HepG2 (cell line): ENCODE measurements at regions not wholly inside any gene's neighbourhood (a gene's known extent, or its start where the extent isn't known, plus 50 kb on each side); places are given as distances from the start of the nearest gene placed in this dataset.

ENCODE experiments used
- ATAC-seq: fragments of 200-7000 bp; cut with Tn5 transposase; 3 replicates; pipeline ENCODE4 v1.9.1; 2020; ENCODE audit warnings: mild to moderate bottlenecking, moderate library complexity
- BruUV-seq: library from RNA; stranded (reverse); fragments of 400-500 nt; replicated peaks from 2 replicates; lab custom pipeline; 2021; lab: Mats Ljungman, UMichigan
- CTCF ChIA-PET: fragments of 300-600 bp; formaldehyde crosslinking; extraction: SDS; loops from one replicate; lab custom pipeline; 2021; ENCODE audit warnings: low total read pairs, inconsistent platforms, low intra/inter-chr PET ratio; lab: Yijun Ruan, JAX
- POLR2A ChIA-PET: fragments of 350-600 bp; sonication (Branson Sonifier 250); formaldehyde crosslinking; loops from one replicate; lab custom pipeline; 2020; ENCODE audit warnings: antibody characterized with exemption, inconsistent platforms; lab: Yijun Ruan, JAX
- DNase-seq: peaks from one replicate; pipeline ENCODE4 v3.0.0-alpha.2; 2015; ENCODE audit warnings: low spot score
- FAIRE-seq: peaks from 3 replicates; lab custom pipeline; 2011; peaks lifted over from hg19 to GRCh38; lab: Jason Lieb, UNC
- H2AFZ ChIP-seq: one replicate; pipeline ENCODE4 v1.6.1; 2011; ENCODE audit warnings: low read length, inconsistent platforms
- H3K27ac ChIP-seq: fragments of 300-600 bp; 3 replicates; pipeline ENCODE4 v1.8.0; 2011; ENCODE audit warnings: mixed run types, mild to moderate bottlenecking, mixed read lengths, low read length, inconsistent platforms; ENCODE audit not compliant: insufficient read depth; ENCODE audit errors: extremely low read length
- H3K27me3 ChIP-seq, 2 experiments: fragments of 200-600 bp in 1 of 2; 2 replicates in 1 of 2; 3 replicates in 1 of 2; pipeline versions ENCODE4 v1.6.0 to v1.8.0; 2011; ENCODE audit warnings: low read length in 2 of 2, mild to moderate bottlenecking in 2 of 2, moderate library complexity in 2 of 2, inconsistent platforms in 1 of 2; ENCODE audit not compliant: insufficient read depth in 2 of 2, control insufficient read depth in 1 of 2
- H3K36me3 ChIP-seq, 2 experiments: fragments of 200-600 bp in 1 of 2; replicated peaks in 1 of 2; 2 replicates in 1 of 2; 3 replicates in 1 of 2; pipeline versions ENCODE4 v1.5.1 to v1.8.0; 2011; ENCODE audit warnings: low read length in 2 of 2, inconsistent platforms in 1 of 2; ENCODE audit not compliant: insufficient read depth in 2 of 2, control insufficient read depth in 1 of 2
- H3K4me1 ChIP-seq: 2 replicates; pipeline ENCODE4 v1.5.1; 2012; ENCODE audit warnings: low read length, inconsistent platforms; ENCODE audit not compliant: insufficient read depth
- H3K4me2 ChIP-seq: 2 replicates; pipeline ENCODE4 v1.6.0; 2011; ENCODE audit warnings: low read depth, low read length, inconsistent platforms
- H3K4me3 ChIP-seq, 3 experiments: fragments of 200-600 bp in 1 of 3; sonication (generic), shearing (Covaris generic) in 1 of 3; replicated peaks in 1 of 3; 2 replicates each; pipeline ENCODE4 v1.5.1; 2011 to 2016; ENCODE audit warnings: low read length in 3 of 3, inconsistent platforms in 2 of 3, low read depth in 2 of 3, mild to moderate bottlenecking in 2 of 3, control low read depth in 1 of 3, mixed read lengths in 1 of 3; ENCODE audit not compliant: insufficient read depth in 1 of 3
- H3K79me2 ChIP-seq: one replicate; pipeline ENCODE4 v1.6.1; 2011; ENCODE audit warnings: low read length, inconsistent platforms; ENCODE audit not compliant: insufficient read depth
- H3K9ac ChIP-seq: 2 replicates; pipeline ENCODE4 v1.6.0; 2011; ENCODE audit warnings: mild to moderate bottlenecking, low read depth, low read length, inconsistent platforms; ENCODE audit not compliant: insufficient read depth
- H3K9me3 ChIP-seq: 2 replicates; pipeline ENCODE4 v1.5.1; 2012; ENCODE audit warnings: mild to moderate bottlenecking, low read length
- H4K20me1 ChIP-seq: 2 replicates; pipeline ENCODE4 v1.6.0; 2011; ENCODE audit warnings: inconsistent platforms, mild to moderate bottlenecking, low read length, moderate library complexity; ENCODE audit not compliant: insufficient read depth
- BRCA1 ChIP-seq: sonication (generic); formaldehyde crosslinking; IDR thresholded peaks from 2 replicates; pipeline ENCODE4 v1.4.0; 2020; ENCODE audit warnings: missing genetic modification reagents
- CREM ChIP-seq, 2 experiments: sonication (generic) in 1 of 2; formaldehyde crosslinking in 1 of 2; IDR thresholded peaks; 2 replicates each; pipeline versions ENCODE4 v1.4.0 to v1.6.1; 2016 to 2020; ENCODE audit warnings: antibody characterized with exemption in 1 of 2, mild to moderate bottlenecking in 1 of 2, missing genetic modification reagents in 1 of 2
- IRX3 ChIP-seq: sonication (generic); formaldehyde crosslinking; IDR thresholded peaks from 2 replicates; pipeline ENCODE4 v1.8.1; 2023; ENCODE audit warnings: mild to moderate bottlenecking, low read depth, missing genetic modification reagents, borderline replicate concordance
- ISX ChIP-seq: sonication (generic); formaldehyde crosslinking; conservative IDR thresholded peaks from 2 replicates; pipeline ENCODE4 v1.5.0; 2020; ENCODE audit warnings: missing genetic modification reagents
- JUND ChIP-seq: sonication (generic); formaldehyde crosslinking; IDR thresholded peaks from 2 replicates; pipeline ENCODE4 v1.8.0; 2022; ENCODE audit warnings: mild to moderate bottlenecking, missing genetic modification reagents
- RNF2 ChIP-seq: fragments of 450-650 bp; conservative IDR thresholded peaks from 2 replicates; pipeline ENCODE4 v1.6.1; 2016; ENCODE audit warnings: low read depth
- SATB2 ChIP-seq: sonication (generic); formaldehyde crosslinking; IDR thresholded peaks from 2 replicates; pipeline ENCODE4 v1.5.0; 2020; ENCODE audit warnings: missing genetic modification reagents
- TEAD2 ChIP-seq: sonication (generic); formaldehyde crosslinking; IDR thresholded peaks from 2 replicates; pipeline ENCODE4 v1.9.0; 2021; ENCODE audit warnings: missing genetic modification reagents
- ZNF530 ChIP-seq: sonication (generic); formaldehyde crosslinking; IDR thresholded peaks from 2 replicates; pipeline ENCODE4 v1.5.0; 2020; ENCODE audit warnings: low read depth, mild to moderate bottlenecking, missing genetic modification reagents
- ZNF598 ChIP-seq: sonication (generic); formaldehyde crosslinking; IDR thresholded peaks from 2 replicates; pipeline ENCODE4 v1.5.1; 2020; ENCODE audit warnings: mild to moderate bottlenecking, missing genetic modification reagents, borderline replicate concordance
- ZNF850 ChIP-seq: sonication (generic); formaldehyde crosslinking; conservative IDR thresholded peaks from 2 replicates; pipeline ENCODE4 v1.9.0; 2021; ENCODE audit warnings: mild to moderate bottlenecking, missing genetic modification reagents
- WGBS: methylation state at CpG from one replicate; pipeline ENCODE4 v1.1.6; 2017; ENCODE audit warnings: low lambda C conversion rate; 5-methylcytosine and 5-hydroxymethylcytosine counted together
- in situ Hi-C: cut with HindIII; loops from 2 replicates; pipeline ENCODE4 v1.10.0; 2017; ENCODE audit warnings: low pct_unique_long_range_greater_than_20kb; ENCODE audit not compliant: extremely low pct_ligation_motif_present
- intact Hi-C: fragments of 100-400 bp; cut with micrococcal nuclease; formaldehyde crosslinking; loops from one replicate; pipeline ENCODE4 v1.10.0; 2022; ENCODE audit not compliant: unreplicated experiment
- TF ChIP-seq, protein P1 (sequence below): sonication (generic); formaldehyde crosslinking; IDR thresholded peaks from 2 replicates; pipeline ENCODE4 v1.5.1; 2020; ENCODE audit warnings: missing genetic modification reagents, mild to moderate bottlenecking, borderline replicate concordance
- TF ChIP-seq, protein P2 (sequence below): sonication (generic); formaldehyde crosslinking; IDR thresholded peaks from 2 replicates; pipeline ENCODE4 v1.9.0; 2021; ENCODE audit warnings: missing genetic modification reagents, mild to moderate bottlenecking, borderline replicate concordance

DNA sequence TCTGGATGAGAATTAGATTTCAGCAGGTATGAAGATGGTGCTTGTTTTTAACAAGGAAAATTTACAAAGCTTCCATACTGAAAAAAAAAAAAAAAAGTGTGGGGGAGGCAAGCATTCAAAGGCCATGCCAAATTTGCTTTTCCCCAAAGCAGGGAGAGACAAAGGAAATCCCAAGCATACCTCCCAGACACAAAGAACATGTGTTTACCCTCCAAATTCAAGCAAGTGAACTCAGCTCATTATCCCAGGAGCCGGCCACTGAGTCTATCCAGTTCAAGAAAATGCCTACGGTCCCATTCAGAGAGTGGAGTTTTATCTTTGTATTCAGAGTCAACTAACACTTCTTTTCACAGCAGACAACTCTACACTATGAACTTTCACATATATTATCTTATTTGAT is 102.7 kb upstream of the ID4 start:
- ChIA-PET POLR2A (no interaction called here), CTCF (no interaction called here)
- H4K20me1 ChIP-seq = no peaks in the 10 kb centered on the region
- H3K27ac ChIP-seq = no peak overlapping the region
- no peaks in the 10 kb centered on the region for H3K36me3 ChIP-seq
- no peaks in the 10 kb centered on the region for H3K4me1 ChIP-seq
- no peak for FAIRE-seq
- DNase-seq = no peak
- WGBS = 8% methylated on average over 2 of the region's 2 CpGs
- in situ Hi-C loops = no loop called here
- peaks cover 0 to 13% of the 10 kb centered on the region in 2 experiments; a peak in 2 of 5 replicates for H3K27me3 ChIP-seq
- H3K79me2 ChIP-seq = no peaks in the 10 kb centered on the region
- H3K4me3 ChIP-seq = no peak overlapping the region
- no TSS peak for BruUV-seq
- intact Hi-C loops = no loop called here
- TF ChIP-seq, protein P1, sequence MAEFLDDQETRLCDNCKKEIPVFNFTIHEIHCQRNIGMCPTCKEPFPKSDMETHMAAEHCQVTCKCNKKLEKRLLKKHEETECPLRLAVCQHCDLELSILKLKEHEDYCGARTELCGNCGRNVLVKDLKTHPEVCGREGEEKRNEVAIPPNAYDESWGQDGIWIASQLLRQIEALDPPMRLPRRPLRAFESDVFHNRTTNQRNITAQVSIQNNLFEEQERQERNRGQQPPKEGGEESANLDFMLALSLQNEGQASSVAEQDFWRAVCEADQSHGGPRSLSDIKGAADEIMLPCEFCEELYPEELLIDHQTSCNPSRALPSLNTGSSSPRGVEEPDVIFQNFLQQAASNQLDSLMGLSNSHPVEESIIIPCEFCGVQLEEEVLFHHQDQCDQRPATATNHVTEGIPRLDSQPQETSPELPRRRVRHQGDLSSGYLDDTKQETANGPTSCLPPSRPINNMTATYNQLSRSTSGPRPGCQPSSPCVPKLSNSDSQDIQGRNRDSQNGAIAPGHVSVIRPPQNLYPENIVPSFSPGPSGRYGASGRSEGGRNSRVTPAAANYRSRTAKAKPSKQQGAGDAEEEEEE (CRISPR knock-in tag) = no peak
- TF ChIP-seq ZNF530 (CRISPR knock-in tag) (no peak), JUND (CRISPR knock-in tag) (no peak)
- TF ChIP-seq, protein P2, sequence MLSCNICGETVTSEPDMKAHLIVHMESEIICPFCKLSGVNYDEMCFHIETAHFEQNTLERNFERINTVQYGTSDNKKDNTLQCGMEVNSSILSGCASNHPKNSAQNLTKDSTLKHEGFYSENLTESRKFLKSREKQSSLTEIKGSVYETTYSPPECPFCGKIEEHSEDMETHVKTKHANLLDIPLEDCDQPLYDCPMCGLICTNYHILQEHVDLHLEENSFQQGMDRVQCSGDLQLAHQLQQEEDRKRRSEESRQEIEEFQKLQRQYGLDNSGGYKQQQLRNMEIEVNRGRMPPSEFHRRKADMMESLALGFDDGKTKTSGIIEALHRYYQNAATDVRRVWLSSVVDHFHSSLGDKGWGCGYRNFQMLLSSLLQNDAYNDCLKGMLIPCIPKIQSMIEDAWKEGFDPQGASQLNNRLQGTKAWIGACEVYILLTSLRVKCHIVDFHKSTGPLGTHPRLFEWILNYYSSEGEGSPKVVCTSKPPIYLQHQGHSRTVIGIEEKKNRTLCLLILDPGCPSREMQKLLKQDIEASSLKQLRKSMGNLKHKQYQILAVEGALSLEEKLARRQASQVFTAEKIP (CRISPR knock-in tag) = no peak
- no peak overlapping the region for H3K9ac ChIP-seq
- no peak for ATAC-seq
- no peak overlapping the region for H2AFZ ChIP-seq
- H3K4me2 ChIP-seq = no peak overlapping the region
- no peaks in the 10 kb centered on the region for H3K9me3 ChIP-seq

DNA sequence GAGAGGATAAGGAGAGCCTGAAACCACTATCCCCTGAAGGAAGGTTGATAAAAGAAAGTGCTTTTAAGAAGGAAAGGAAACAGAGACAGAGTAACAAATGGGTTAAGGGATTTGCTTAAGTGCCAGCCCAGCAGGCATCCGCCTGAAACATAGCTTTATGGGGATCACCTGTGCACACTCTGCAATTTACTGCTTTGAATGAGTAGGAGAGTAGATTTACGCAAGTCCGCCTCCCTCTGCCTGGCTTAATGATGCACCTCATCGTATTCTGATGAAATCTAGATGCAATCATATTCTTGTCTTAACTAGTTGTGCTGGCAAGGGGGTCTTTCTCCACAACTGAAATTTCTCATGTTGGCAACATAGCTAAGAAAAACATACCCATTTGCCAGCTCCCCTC is 101.1 kb upstream of the ID4 start:
- WGBS = 54% methylated on average over 4 of the region's 4 CpGs
- in situ Hi-C loops = no loop called here
- Histone ChIP-seq H3K9me3 (no peaks in the 10 kb centered on the region), H3K4me3 (no peak overlapping the region), H4K20me1 (no peaks in the 10 kb centered on the region), H3K4me2 (no peak overlapping the region), H2AFZ (no peak overlapping the region), H3K27ac (no peak overlapping the region), H3K36me3 (no peaks in the 10 kb centered on the region), H3K9ac (no peak overlapping the region), H3K4me1 (no peaks in the 10 kb centered on the region), H3K27me3 (peaks cover 0 to 13% of the 10 kb centered on the region in 2 experiments; a peak in 2 of 5 replicates), H3K79me2 (no peaks in the 10 kb centered on the region)
- TF ChIP-seq ZNF850 (no peak), RNF2 (no peak), SATB2 (no peak), BRCA1 (CRISPR knock-in tag) (no peak), ISX (CRISPR knock-in tag) (no peak), CREM (IDR thresholded peaks at IDR 0.05) (no peak), CREM (CRISPR knock-in tag; IDR thresholded peaks at IDR 0.05) (no peak), IRX3 (no peak), TEAD2 (no peak), ZNF598 (CRISPR knock-in tag) (no peak)
- ChIA-PET CTCF (no interaction called here), POLR2A (no interaction called here)
- no TSS peak for BruUV-seq
- intact Hi-C loops = no loop called here
- DNase-seq = no peak
- FAIRE-seq = no peak
- ATAC-seq = no peak
